MM.1S (cell line): ENCODE measurements at regions not wholly inside any gene's neighbourhood (a gene's known extent, or its start where the extent isn't known, plus 50 kb on each side); places are given as distances from the start of the nearest gene placed in this dataset.

Experiments used
- DNase-seq: peaks from one replicate; pipeline ENCODE4 v3.0.0-alpha.2; 2015
- H2AFZ ChIP-seq: fragments of 300-600 bp; sonication (generic); 2 replicates; pipeline ENCODE4 v1.6.0; 2016; ENCODE audit warnings: antibody characterized with exemption, low read length
- H3F3A ChIP-seq: fragments of 300-600 bp; sonication (generic); 2 replicates; pipeline ENCODE4 v1.6.1; 2016; ENCODE audit warnings: mild to moderate bottlenecking, antibody characterized with exemption, low read length, moderate library complexity, mixed read lengths; ENCODE audit not compliant: insufficient read depth
- H3K27ac ChIP-seq: fragments of 300-600 bp; sonication (generic); 2 replicates; pipeline ENCODE4 v1.5.1; 2016; ENCODE audit warnings: mild to moderate bottlenecking, low read length
- H3K27me3 ChIP-seq: fragments of 300-600 bp; sonication (generic); replicated peaks from 2 replicates; pipeline ENCODE4 v1.6.0; 2016; ENCODE audit warnings: low read length; ENCODE audit not compliant: insufficient read depth
- H3K36me3 ChIP-seq: fragments of 300-600 bp; sonication (generic); replicated peaks from 2 replicates; pipeline ENCODE4 v1.6.1; 2016; ENCODE audit warnings: mild to moderate bottlenecking, low read length, mixed read lengths; ENCODE audit not compliant: insufficient read depth
- H3K4me1 ChIP-seq: fragments of 300-600 bp; sonication (generic); 2 replicates; pipeline ENCODE4 v1.6.1; 2016; ENCODE audit warnings: low read length, mixed read lengths
- H3K4me2 ChIP-seq: fragments of 300-600 bp; sonication (generic); 2 replicates; pipeline ENCODE4 v1.6.0; 2016; ENCODE audit warnings: low read depth, low read length
- H3K4me3 ChIP-seq: fragments of 300-600 bp; sonication (generic); 2 replicates; pipeline ENCODE4 v1.5.1; 2016; ENCODE audit warnings: low read length, mixed read lengths
- H3K79me2 ChIP-seq: fragments of 300-600 bp; sonication (generic); 2 replicates; pipeline ENCODE4 v1.6.1; 2016; ENCODE audit warnings: mixed run types, low read length, mixed read lengths
- H3K9ac ChIP-seq: fragments of 300-600 bp; sonication (generic); 2 replicates; pipeline ENCODE4 v1.6.1; 2016; ENCODE audit warnings: low read length, mixed read lengths
- H3K9me2 ChIP-seq: fragments of 300-600 bp; sonication (generic); replicated peaks from 2 replicates; pipeline ENCODE4 v1.6.1; 2016; ENCODE audit warnings: mild to moderate bottlenecking, low read length, mixed read lengths; ENCODE audit not compliant: insufficient read depth
- H3K9me3 ChIP-seq: fragments of 300-600 bp; sonication (generic); replicated peaks from 2 replicates; pipeline ENCODE4 v1.6.1; 2016; ENCODE audit warnings: mild to moderate bottlenecking, low read length, mixed read lengths; ENCODE audit not compliant: insufficient read depth
- H4K20me1 ChIP-seq: fragments of 300-600 bp; sonication (generic); 2 replicates; pipeline ENCODE4 v1.6.1; 2016; ENCODE audit warnings: mild to moderate bottlenecking, low read length, moderate library complexity, mixed read lengths; ENCODE audit not compliant: insufficient read depth
- EZH2 ChIP-seq: fragments of 300-600 bp; sonication (generic); optimal IDR thresholded peaks from 2 replicates; pipeline ENCODE3; 2017; ENCODE audit warnings: low read depth, mild to moderate bottlenecking, antibody characterized with exemption, low read length, mixed read lengths
- EZH2phosphoT487 ChIP-seq: fragments of 300-600 bp; sonication (generic); IDR thresholded peaks from 2 replicates; pipeline ENCODE4 v1.6.1; 2018; ENCODE audit warnings: antibody characterized with exemption, low read length
- TF ChIP-seq, protein P1 (sequence below): fragments of 300-600 bp; sonication (generic); IDR thresholded peaks from 2 replicates; pipeline ENCODE4 v1.5.1; 2016; ENCODE audit warnings: antibody characterized with exemption, low read length, mixed read lengths

DNA sequence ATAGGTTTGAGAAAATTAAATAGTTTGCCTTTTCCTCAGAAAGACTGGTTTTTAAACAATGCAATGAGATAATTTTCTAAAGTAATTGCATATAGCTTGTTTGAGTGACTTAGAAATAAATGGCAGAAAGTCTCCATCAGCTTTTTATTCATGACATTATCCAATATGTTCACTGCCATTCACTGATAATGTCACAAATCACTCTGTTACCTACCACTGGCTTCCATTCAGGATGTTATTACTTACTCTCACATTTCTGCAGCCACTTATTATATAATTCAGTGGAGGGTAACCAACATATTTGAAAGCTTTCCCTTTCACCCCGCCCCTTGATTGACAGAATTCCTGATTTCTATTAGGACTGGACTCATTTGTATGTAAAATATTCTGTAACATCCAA, 1583.5 kb downstream of the PCDH18 start:
- TF ChIP-seq EZH2phosphoT487 (no peak), EZH2 (no peak)
- TF ChIP-seq, protein P1, sequence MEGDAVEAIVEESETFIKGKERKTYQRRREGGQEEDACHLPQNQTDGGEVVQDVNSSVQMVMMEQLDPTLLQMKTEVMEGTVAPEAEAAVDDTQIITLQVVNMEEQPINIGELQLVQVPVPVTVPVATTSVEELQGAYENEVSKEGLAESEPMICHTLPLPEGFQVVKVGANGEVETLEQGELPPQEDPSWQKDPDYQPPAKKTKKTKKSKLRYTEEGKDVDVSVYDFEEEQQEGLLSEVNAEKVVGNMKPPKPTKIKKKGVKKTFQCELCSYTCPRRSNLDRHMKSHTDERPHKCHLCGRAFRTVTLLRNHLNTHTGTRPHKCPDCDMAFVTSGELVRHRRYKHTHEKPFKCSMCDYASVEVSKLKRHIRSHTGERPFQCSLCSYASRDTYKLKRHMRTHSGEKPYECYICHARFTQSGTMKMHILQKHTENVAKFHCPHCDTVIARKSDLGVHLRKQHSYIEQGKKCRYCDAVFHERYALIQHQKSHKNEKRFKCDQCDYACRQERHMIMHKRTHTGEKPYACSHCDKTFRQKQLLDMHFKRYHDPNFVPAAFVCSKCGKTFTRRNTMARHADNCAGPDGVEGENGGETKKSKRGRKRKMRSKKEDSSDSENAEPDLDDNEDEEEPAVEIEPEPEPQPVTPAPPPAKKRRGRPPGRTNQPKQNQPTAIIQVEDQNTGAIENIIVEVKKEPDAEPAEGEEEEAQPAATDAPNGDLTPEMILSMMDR = no peak

GRCh38 chr4:135941671-135942070, 1590.6 kb downstream of the PCDH18 start:
- Histone ChIP-seq H2AFZ (no peak overlapping the region), H3K27me3 (no peaks in the 10 kb centered on the region), H3K4me2 (no peak overlapping the region), H3K9me2 (no peaks in the 10 kb centered on the region), H3K9me3 (no peaks in the 10 kb centered on the region), H3K4me3 (no peak overlapping the region), H3K9ac (no peak overlapping the region), H3K27ac (no peak overlapping the region), H3F3A (no peaks in the 10 kb centered on the region), H3K79me2 (no peaks in the 10 kb centered on the region), H4K20me1 (no peaks in the 10 kb centered on the region), H3K36me3 (no peaks in the 10 kb centered on the region), H3K4me1 (no peaks in the 10 kb centered on the region)
- no peak for DNase-seq
- TF ChIP-seq EZH2 = no peak
- no peak for TF ChIP-seq EZH2phosphoT487
- TF ChIP-seq, protein P1 = no peak

More for the DNA sequence above, 1583.5 kb downstream of the PCDH18 start:
- Histone ChIP-seq H3K9ac (no peak overlapping the region), H3K4me1 (no peaks in the 10 kb centered on the region), H3K79me2 (no peaks in the 10 kb centered on the region), H2AFZ (no peak overlapping the region), H3K27ac (no peak overlapping the region), H3K4me2 (no peak overlapping the region), H3K27me3 (no peaks in the 10 kb centered on the region), H4K20me1 (no peaks in the 10 kb centered on the region), H3K9me3 (no peaks in the 10 kb centered on the region), H3F3A (no peaks in the 10 kb centered on the region), H3K4me3 (no peak overlapping the region), H3K36me3 (no peaks in the 10 kb centered on the region), H3K9me2 (no peaks in the 10 kb centered on the region)
- DNase-seq = no peak

GRCh38 chr4:135934026-135934425, 1598.3 kb downstream of the PCDH18 start:
- Histone ChIP-seq H2AFZ (no peak overlapping the region), H3F3A (no peaks in the 10 kb centered on the region), H3K4me1 (no peaks in the 10 kb centered on the region), H3K27ac (no peak overlapping the region), H3K9ac (no peak overlapping the region), H3K27me3 (no peaks in the 10 kb centered on the region), H3K4me2 (no peak overlapping the region), H3K36me3 (no peaks in the 10 kb centered on the region), H3K4me3 (no peak overlapping the region), H4K20me1 (no peaks in the 10 kb centered on the region), H3K9me3 (no peaks in the 10 kb centered on the region), H3K9me2 (no peaks in the 10 kb centered on the region), H3K79me2 (no peaks in the 10 kb centered on the region)
- no peak for TF ChIP-seq EZH2phosphoT487
- TF ChIP-seq, protein P1 = no peak
- no peak for TF ChIP-seq EZH2
- DNase-seq = no peak
